ENCODE measurements at regions not wholly inside any gene's neighbourhood (a gene's known extent, or its start where the extent isn't known, plus 50 kb on each side); places are given as distances from the start of the nearest gene placed in this dataset.
"Not testable (repeated sequence)": the region's sequence is repeated elsewhere in the genome, so short reads cannot be mapped to it uniquely, and the experiment has no call there.

GRCh38 chr7:76716551-76716950 lies 89.5 kb upstream of the POMZP3 start:
- H3K27ac Mint-ChIP-seq; intact Hi-C loops (cut with micrococcal nuclease); H3K36me3 Mint-ChIP-seq (ENCODE audit: low read depth): not testable (repeated sequence)

DNA sequence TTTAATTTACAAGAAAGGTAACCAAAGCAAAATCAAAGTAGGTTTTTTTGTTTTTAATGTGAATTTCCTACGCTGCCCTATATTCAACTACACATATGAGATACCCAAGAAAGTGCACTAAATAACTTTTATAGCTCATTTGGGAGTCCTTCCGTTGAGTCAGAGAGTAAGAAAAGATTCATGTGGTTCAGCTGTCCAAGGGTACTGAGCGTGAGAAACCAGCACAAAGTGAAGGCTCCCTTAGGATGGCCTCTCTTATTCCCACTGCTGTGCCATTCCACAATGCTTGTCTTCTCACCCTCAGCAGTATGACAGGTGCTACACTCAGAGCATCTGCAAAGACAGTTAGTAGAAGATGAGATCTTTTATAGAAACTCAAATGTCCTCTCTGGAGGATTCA lies 85.8 kb upstream of the POMZP3 start:
- intact Hi-C loops (cut with micrococcal nuclease) = not testable (repeated sequence)

More at GRCh38 chr7:76716551-76716950, 89.5 kb upstream of the POMZP3 start:
- H3K4me1 Mint-ChIP-seq (ENCODE audit: low read depth); H3K9me3 Mint-ChIP-seq; H3K4me3 Mint-ChIP-seq; DNase-seq (ENCODE audit: low spot score); H3K27me3 Mint-ChIP-seq (ENCODE audit: insufficient read depth): not testable (repeated sequence)

GRCh38 chr7:76711648-76712047 lies 84.6 kb upstream of the POMZP3 start:
- H3K27ac Mint-ChIP-seq; intact Hi-C loops (cut with micrococcal nuclease); H3K4me3 Mint-ChIP-seq; H3K27me3 Mint-ChIP-seq (ENCODE audit: insufficient read depth); H3K9me3 Mint-ChIP-seq; H3K36me3 Mint-ChIP-seq (ENCODE audit: low read depth); H3K4me1 Mint-ChIP-seq (ENCODE audit: low read depth); DNase-seq (ENCODE audit: low spot score): not testable (repeated sequence)

More for the DNA sequence above, 85.8 kb upstream of the POMZP3 start:
- not testable (repeated sequence) for H3K9me3 Mint-ChIP-seq; H3K36me3 Mint-ChIP-seq (ENCODE audit: low read depth); H3K4me3 Mint-ChIP-seq; H3K4me1 Mint-ChIP-seq (ENCODE audit: low read depth); H3K27me3 Mint-ChIP-seq (ENCODE audit: insufficient read depth); H3K27ac Mint-ChIP-seq; DNase-seq (ENCODE audit: low spot score)

GRCh38 chr7:76709703-76710102 lies 82.6 kb upstream of the POMZP3 start:
- H3K27ac Mint-ChIP-seq; H3K9me3 Mint-ChIP-seq; H3K27me3 Mint-ChIP-seq (ENCODE audit: insufficient read depth); H3K4me1 Mint-ChIP-seq (ENCODE audit: low read depth); intact Hi-C loops (cut with micrococcal nuclease); H3K36me3 Mint-ChIP-seq (ENCODE audit: low read depth); H3K4me3 Mint-ChIP-seq; DNase-seq (ENCODE audit: low spot score): not testable (repeated sequence)

GRCh38 chr7:76708446-76708845 lies 81.4 kb upstream of the POMZP3 start:
- DNase-seq (ENCODE audit: low spot score); H3K27ac Mint-ChIP-seq; H3K4me1 Mint-ChIP-seq (ENCODE audit: low read depth); H3K4me3 Mint-ChIP-seq; H3K27me3 Mint-ChIP-seq (ENCODE audit: insufficient read depth); intact Hi-C loops (cut with micrococcal nuclease); H3K36me3 Mint-ChIP-seq (ENCODE audit: low read depth); H3K9me3 Mint-ChIP-seq: not testable (repeated sequence)

GRCh38 chr7:76703815-76704214 lies 76.7 kb upstream of the POMZP3 start:
- H3K27me3 Mint-ChIP-seq (ENCODE audit: insufficient read depth); intact Hi-C loops (cut with micrococcal nuclease); H3K4me3 Mint-ChIP-seq; H3K9me3 Mint-ChIP-seq; H3K27ac Mint-ChIP-seq; H3K36me3 Mint-ChIP-seq (ENCODE audit: low read depth); DNase-seq (ENCODE audit: low spot score); H3K4me1 Mint-ChIP-seq (ENCODE audit: low read depth): not testable (repeated sequence)

GRCh38 chr7:76686277-76686676 lies 59.2 kb upstream of the POMZP3 start:
- DNase-seq (ENCODE audit: low spot score); intact Hi-C loops (cut with micrococcal nuclease); H3K36me3 Mint-ChIP-seq (ENCODE audit: low read depth); H3K4me1 Mint-ChIP-seq (ENCODE audit: low read depth); H3K9me3 Mint-ChIP-seq; H3K27ac Mint-ChIP-seq; H3K4me3 Mint-ChIP-seq: not testable (repeated sequence)
- H3K27me3 Mint-ChIP-seq (ENCODE audit: insufficient read depth) = peaks cover 15% of the 10 kb centered on the region

GRCh38 chr7:76684737-76685136 lies 57.7 kb upstream of the POMZP3 start:
- H3K4me3 Mint-ChIP-seq; H3K4me1 Mint-ChIP-seq (ENCODE audit: low read depth); DNase-seq (ENCODE audit: low spot score); H3K9me3 Mint-ChIP-seq; H3K27ac Mint-ChIP-seq; intact Hi-C loops (cut with micrococcal nuclease); H3K36me3 Mint-ChIP-seq (ENCODE audit: low read depth): not testable (repeated sequence)
- H3K27me3 Mint-ChIP-seq (ENCODE audit: insufficient read depth) = peaks cover 22% of the 10 kb centered on the region

DNA sequence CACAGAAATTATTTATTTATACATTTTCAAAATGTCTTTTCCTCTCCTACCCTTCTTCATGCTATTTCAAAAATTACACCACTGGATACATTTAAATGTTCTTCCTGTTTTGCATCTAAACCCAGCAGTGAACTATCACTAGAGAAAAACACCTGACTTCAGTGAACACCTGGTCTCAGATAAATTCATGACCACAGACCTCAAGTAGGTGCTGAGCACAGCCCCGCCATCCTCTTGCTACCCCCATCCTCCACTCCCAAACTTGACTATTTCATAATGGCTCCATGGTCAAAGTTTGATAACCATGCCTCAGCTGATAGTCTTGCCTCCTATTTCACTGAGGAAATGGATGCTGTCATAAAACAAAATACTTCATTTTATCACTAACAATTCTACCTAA lies 56.6 kb upstream of the POMZP3 start:
- DNase-seq (ENCODE audit: low spot score); H3K36me3 Mint-ChIP-seq (ENCODE audit: low read depth); H3K27ac Mint-ChIP-seq; intact Hi-C loops (cut with micrococcal nuclease); H3K4me3 Mint-ChIP-seq; H3K4me1 Mint-ChIP-seq (ENCODE audit: low read depth); H3K9me3 Mint-ChIP-seq: not testable (repeated sequence)
- H3K27me3 Mint-ChIP-seq (ENCODE audit: insufficient read depth) = peaks cover 21% of the 10 kb centered on the region

DNA sequence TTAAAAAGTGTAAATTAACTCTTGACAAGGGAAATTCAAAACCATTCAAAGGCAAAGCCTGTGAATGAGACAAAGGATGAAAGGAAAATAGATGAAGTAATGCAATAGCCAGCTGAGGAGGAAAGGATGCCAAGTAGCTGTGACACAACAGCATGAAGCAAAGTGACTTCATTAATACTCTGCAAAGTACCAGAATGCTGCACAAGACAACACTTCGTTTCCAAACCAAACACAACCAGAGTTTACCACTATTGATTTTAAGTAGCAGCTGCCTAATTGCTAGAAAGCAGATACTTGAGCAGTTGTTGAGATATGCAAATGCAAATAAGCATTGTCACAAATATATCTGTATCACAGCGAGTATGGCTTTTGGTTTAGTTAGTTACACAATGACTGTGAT lies 54.7 kb upstream of the POMZP3 start:
- H3K27ac Mint-ChIP-seq; H3K9me3 Mint-ChIP-seq; H3K4me3 Mint-ChIP-seq; H3K4me1 Mint-ChIP-seq (ENCODE audit: low read depth); intact Hi-C loops (cut with micrococcal nuclease); DNase-seq (ENCODE audit: low spot score); H3K36me3 Mint-ChIP-seq (ENCODE audit: low read depth): not testable (repeated sequence)
- H3K27me3 Mint-ChIP-seq (ENCODE audit: insufficient read depth) = peaks cover 20% of the 10 kb centered on the region

DNA sequence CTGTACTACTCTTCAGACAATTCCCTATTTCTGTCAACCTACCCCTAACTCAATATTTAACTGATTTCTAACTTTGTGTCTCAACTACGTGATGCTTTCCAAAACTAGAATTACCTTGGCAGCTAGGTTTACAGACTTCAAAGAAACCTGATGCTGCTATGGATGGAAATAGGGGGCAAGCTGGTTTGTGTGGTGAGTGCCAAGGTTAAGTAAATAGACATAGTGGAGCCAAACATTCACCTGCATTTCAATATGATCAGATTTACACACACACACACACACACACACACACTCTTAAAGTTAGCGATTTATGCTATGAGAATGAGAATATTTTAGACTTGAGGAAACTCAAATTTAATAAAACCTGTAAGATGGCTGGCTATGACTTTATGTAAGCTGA lies 52.1 kb upstream of the POMZP3 start:
- H3K27ac Mint-ChIP-seq; H3K9me3 Mint-ChIP-seq; DNase-seq (ENCODE audit: low spot score); H3K36me3 Mint-ChIP-seq (ENCODE audit: low read depth); intact Hi-C loops (cut with micrococcal nuclease); H3K4me1 Mint-ChIP-seq (ENCODE audit: low read depth); H3K4me3 Mint-ChIP-seq: not testable (repeated sequence)
- H3K27me3 Mint-ChIP-seq (ENCODE audit: insufficient read depth) = peaks cover 17% of the 10 kb centered on the region

- H3K4me3 Mint-ChIP-seq; H3K27ac Mint-ChIP-seq; H3K36me3 Mint-ChIP-seq (ENCODE audit: low read depth); intact Hi-C loops (cut with micrococcal nuclease); H3K4me1 Mint-ChIP-seq (ENCODE audit: low read depth); H3K9me3 Mint-ChIP-seq; DNase-seq (ENCODE audit: low spot score): not testable (repeated sequence)
- peaks cover 15% of the 10 kb centered on the region for H3K27me3 Mint-ChIP-seq (ENCODE audit: insufficient read depth)
These were observed 51.4 kb upstream of the POMZP3 start for GRCh38 chr7:76678500-76678899.

DNA sequence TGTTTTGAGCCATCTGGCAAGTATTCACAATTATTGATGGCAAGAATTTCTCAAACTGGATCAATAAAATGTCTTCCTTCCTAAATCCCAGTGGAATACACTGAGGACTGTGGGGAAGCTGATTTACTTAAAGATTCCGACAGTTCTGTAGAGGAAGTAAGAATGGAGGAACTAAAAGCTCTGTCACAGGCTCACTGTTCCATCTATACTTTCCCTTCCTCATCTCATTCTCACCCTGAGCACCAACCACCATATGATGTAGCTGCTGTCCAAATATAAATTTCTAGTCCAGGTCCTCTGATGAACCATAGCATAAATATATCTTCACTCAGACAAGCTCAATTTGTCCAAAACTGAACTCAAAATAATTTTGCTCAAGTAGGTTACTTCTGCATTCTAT lies 49.8 kb upstream of the POMZP3 start:
- H3K36me3 Mint-ChIP-seq (ENCODE audit: low read depth); intact Hi-C loops (cut with micrococcal nuclease); H3K9me3 Mint-ChIP-seq; H3K4me3 Mint-ChIP-seq; H3K27ac Mint-ChIP-seq; DNase-seq (ENCODE audit: low spot score); H3K4me1 Mint-ChIP-seq (ENCODE audit: low read depth): not testable (repeated sequence)
- H3K27me3 Mint-ChIP-seq (ENCODE audit: insufficient read depth) = peaks cover 13% of the 10 kb centered on the region
